SK-N-SH (cell line): ENCODE measurements at regions not wholly inside any gene's neighbourhood (a gene's known extent, or its start where the extent isn't known, plus 50 kb on each side); places are given as distances from the start of the nearest gene placed in this dataset.

Experiments
- CTCF ChIP-seq: fragments of 200-600 bp; sonication (generic); IDR thresholded peaks from 2 replicates; pipeline ENCODE4 v1.6.1; 2017; ENCODE audit warnings: antibody characterized with exemption, mild to moderate bottlenecking, moderate library complexity
- ELF1 ChIP-seq: IDR thresholded peaks from 2 replicates; pipeline ENCODE4 v1.4.0; 2012
- EP300 ChIP-seq, 2 experiments: IDR thresholded peaks; 2 replicates each; pipeline versions ENCODE4 v1.4.0 to v1.6.1; 2012; ENCODE audit warnings: borderline replicate concordance in 1 of 2, low read depth in 1 of 2, low read length in 1 of 2
- EZH2phosphoT487 ChIP-seq: fragments of 200-600 bp; sonication (generic); IDR thresholded peaks from 2 replicates; pipeline ENCODE4 v1.6.1; 2017; ENCODE audit warnings: low read depth, mixed run types, mild to moderate bottlenecking, antibody characterized with exemption, moderate library complexity, borderline replicate concordance
- GABPA ChIP-seq: IDR thresholded peaks from 2 replicates; pipeline ENCODE4 v1.4.0; 2012; ENCODE audit warnings: low read depth, mild to moderate bottlenecking
- GATA2 ChIP-seq: sonication (generic); formaldehyde crosslinking; IDR thresholded peaks from 2 replicates; pipeline ENCODE4 v1.5.0; 2020; ENCODE audit warnings: mild to moderate bottlenecking, missing genetic modification reagents
- NRF1 ChIP-seq: IDR thresholded peaks from 2 replicates; pipeline ENCODE4 v1.6.1; 2012; ENCODE audit warnings: low read depth, mild to moderate bottlenecking, low read length
- POLR2AphosphoS5 ChIP-seq: IDR thresholded peaks from 2 replicates; pipeline ENCODE4 v1.6.1; 2012; ENCODE audit warnings: low read depth, low read length
- RAD21 ChIP-seq: IDR thresholded peaks from 2 replicates; pipeline ENCODE4 v1.6.1; 2012; ENCODE audit warnings: mild to moderate bottlenecking, low read length
- REST ChIP-seq: IDR thresholded peaks from 2 replicates; pipeline ENCODE4 v1.6.1; 2012; ENCODE audit warnings: mild to moderate bottlenecking, low read depth, low read length, moderate library complexity
- SMC3 ChIP-seq: IDR thresholded peaks from 2 replicates; pipeline ENCODE4 v1.6.1; 2012; ENCODE audit warnings: low read depth, low read length, improper control_type of control experiment
- TAF1 ChIP-seq: IDR thresholded peaks from 2 replicates; pipeline ENCODE4 v1.6.1; 2012; ENCODE audit warnings: low read depth, mild to moderate bottlenecking, low read length, moderate library complexity, borderline replicate concordance
- USF2 ChIP-seq: fragments of 150-350 bp; IDR thresholded peaks from 2 replicates; pipeline ENCODE4 v1.6.1; 2017; ENCODE audit warnings: antibody characterized with exemption, low read length, low read depth, borderline replicate concordance

- TF ChIP-seq RAD21 (no peak), CTCF (no peak), EZH2phosphoT487 (no peak), SMC3 (no peak), NRF1 (no peak), ELF1 (no peak), REST (no peak), GATA2 (no peak), EP300 (IDR thresholded peaks at IDR 0.05; ENCODE audit: borderline replicate concordance in 1 of 2, low read depth in 1 of 2, low read length in 1 of 2) (no peak), USF2 (no peak), POLR2AphosphoS5 (no peak), GABPA (no peak), TAF1 (no peak)
Observed at GRCh38 chr4:35879479-35879878, 364.8 kb downstream of the ARAP2 start.
